NCI-H748 (cell line): ENCODE measurements at regions not wholly inside any gene's neighbourhood (a gene's known extent, or its start where the extent isn't known, plus 50 kb on each side); places are given as distances from the start of the nearest gene placed in this dataset.
A peak's percentile ranks its signal among the peaks of the same experiment; 100 is the strongest.

ENCODE experiments used
- DNase-seq: peaks from one replicate; lab custom pipeline; 2025; ENCODE audit not compliant: unreplicated experiment; lab: John Stamatoyannopoulos, UW

GRCh38 chr18:61949946-61950345 is 57.1 kb upstream of the RNF152 start:
- DNase-seq, result peak; percentile 51

- DNase-seq, result no peak
Observed at GRCh38 chr18:61948846-61949438, 56.1 kb upstream of the RNF152 start.

GRCh38 chr18:61948281-61948741 is 55.5 kb upstream of the RNF152 start:
- DNase-seq, result no peak

- DNase-seq, result no peak
Observed at GRCh38 chr18:61946449-61946848, 53.6 kb upstream of the RNF152 start.

- DNase-seq, result no peak
Observed at GRCh38 chr18:61943175-61943964, 50.6 kb upstream of the RNF152 start.
